ENCODE measurements at regions not wholly inside any gene's neighbourhood (a gene's known extent, or its start where the extent isn't known, plus 50 kb on each side); places are given as distances from the start of the nearest gene placed in this dataset.

DNA sequence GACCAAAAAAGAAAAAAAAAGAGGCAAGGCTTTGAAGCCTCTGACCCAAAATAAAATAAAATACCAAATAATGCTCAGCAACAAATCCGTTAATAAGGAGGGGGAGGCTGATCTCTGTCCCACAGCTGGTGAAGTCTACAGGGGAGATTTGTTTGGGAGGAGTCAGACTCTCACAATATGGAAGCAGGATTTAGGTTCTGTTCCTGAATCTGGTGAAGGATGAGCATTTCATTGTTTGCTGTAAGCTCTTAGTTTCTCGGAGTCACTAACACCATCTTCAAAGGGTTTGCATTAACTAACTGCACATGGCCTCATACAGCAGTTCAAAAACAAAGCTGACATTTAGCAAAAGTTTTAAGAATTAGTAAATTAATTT is 339.4 kb upstream of the TNP1 start:
- no peak for DNase-seq (ENCODE audit: low spot score)

- no peak for DNase-seq (ENCODE audit: low spot score)
These were observed 336.0 kb upstream of the TNP1 start for GRCh38 chr2:217195658-217196446.

DNA sequence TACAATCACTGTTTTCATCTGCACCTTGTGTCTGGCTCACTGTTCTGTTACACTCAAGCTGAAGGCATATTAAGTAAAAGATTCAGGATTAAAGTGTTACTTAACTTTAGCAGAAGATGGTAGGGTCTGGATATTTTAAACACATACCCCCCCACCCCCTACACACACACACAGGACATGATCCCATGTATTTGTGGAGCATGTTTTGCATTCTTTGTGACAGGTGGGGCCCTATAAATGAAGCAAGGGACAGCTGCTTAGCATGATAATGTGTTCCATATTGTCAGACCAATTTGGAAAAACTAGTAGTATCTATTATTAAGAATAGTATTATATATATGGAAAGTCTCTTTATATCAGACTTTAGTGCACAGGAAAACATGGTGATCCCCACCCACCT is 335.2 kb upstream of the TNP1 start:
- no peak for DNase-seq (ENCODE audit: low spot score)

GRCh38 chr2:217193431-217194340 is 333.8 kb upstream of the TNP1 start:
- DNase-seq (ENCODE audit: low spot score), result no peak

- DNase-seq (ENCODE audit: low spot score), result no peak
These were observed 332.5 kb upstream of the TNP1 start for GRCh38 chr2:217192366-217192765.

DNA sequence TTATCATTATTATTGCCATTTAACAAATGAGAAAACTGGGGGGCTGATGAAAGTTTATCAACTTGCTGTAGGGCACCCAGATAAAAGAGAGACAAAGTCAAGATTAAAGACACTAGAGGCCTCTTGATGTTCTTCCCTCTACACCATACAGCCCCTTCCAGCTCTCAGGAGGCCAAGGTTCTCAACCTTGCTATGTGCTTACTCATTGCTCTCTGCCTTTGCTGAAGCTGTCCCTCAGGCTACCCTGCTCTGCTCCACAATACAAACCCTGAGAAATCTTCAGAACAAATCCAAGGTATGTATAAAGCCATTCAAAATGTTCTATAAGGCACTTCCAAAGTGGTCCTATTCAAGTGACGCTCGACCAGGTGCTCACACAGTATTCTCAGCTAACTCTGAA is 329.9 kb upstream of the TNP1 start:
- no peak for DNase-seq (ENCODE audit: low spot score)

DNA sequence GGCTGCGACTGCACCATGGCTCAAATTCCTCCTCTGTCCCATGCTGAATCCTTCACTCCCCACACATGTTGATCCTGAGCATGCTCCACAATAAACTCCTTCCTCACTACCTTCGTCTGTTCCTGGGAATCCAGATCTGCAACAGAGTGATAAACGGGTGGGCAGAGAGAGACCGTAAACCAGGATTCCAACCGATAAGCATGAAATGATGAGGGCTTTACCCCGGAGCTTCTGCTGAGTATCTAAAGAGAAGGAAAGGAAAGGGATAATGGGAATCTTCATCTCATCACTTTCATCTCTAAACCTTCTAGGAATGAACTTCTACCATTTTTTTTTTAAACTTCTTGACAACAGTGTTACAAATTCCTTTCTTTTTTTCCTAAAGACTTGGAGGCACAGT is 329.3 kb upstream of the TNP1 start:
- DNase-seq (ENCODE audit: low spot score), result no peak

DNA sequence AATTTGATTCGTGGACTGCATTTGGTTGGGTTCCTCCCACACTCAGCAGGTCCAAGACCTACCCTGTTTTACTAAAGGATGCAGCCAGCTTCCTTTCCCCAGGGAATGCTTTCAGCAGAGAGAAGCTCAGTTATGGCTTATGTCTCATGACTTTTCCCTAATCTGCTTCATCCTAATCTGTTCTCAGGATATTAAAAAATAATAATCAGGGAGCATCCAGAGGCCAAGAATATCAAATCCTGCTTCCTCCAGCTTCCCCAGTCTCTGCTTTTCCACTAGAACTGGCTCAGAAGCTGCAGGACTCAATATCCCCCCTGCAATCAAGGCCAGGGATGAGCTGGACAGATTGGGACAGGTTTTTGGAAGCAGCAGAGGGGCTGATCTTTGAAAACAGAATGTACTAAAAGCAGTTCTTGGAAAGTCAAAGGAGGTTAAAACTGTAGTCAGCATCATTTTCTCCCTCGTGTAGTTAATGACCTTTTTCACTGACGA is 326.9 kb upstream of the TNP1 start:
- no peak for DNase-seq (ENCODE audit: low spot score)

GRCh38 chr2:217186152-217186551 is 326.3 kb upstream of the TNP1 start:
- DNase-seq (ENCODE audit: low spot score), result no peak

DNA sequence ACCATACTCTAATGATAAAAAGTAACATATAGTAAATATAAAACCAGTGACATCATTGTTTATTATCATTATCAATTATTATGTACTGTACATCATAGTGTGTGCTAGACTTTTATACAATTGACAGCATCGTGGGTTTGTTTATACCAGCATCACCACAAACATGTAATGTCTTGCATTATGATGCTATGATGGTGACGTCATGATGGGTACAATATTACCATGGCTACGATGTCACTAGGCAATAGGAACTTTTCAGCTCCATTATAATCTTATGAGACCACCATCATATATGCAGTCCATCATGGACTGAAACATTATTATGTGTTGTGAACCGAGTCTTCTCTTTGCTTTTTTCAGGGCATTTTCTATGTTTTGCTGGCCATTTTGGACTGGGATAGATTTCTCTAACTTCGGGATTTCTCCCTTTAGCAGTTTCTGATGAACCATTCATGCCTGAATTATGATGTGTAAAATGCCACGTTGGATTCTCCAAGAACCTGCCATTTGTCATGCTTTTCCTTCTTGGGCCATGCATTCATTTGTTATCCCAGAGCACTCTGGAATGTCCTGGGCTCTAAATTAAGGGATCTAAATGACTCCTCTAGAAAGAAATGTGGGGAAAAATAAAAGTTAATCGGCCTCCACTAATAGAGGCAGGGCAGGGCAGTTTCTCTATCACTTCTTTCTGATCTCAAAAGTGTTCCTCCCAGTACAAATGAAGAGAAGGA is 325.6 kb upstream of the TNP1 start:
- DNase-seq (ENCODE audit: low spot score), result no peak

GRCh38 chr2:217184242-217184641 is 324.4 kb upstream of the TNP1 start:
- DNase-seq (ENCODE audit: low spot score), result no peak

DNA sequence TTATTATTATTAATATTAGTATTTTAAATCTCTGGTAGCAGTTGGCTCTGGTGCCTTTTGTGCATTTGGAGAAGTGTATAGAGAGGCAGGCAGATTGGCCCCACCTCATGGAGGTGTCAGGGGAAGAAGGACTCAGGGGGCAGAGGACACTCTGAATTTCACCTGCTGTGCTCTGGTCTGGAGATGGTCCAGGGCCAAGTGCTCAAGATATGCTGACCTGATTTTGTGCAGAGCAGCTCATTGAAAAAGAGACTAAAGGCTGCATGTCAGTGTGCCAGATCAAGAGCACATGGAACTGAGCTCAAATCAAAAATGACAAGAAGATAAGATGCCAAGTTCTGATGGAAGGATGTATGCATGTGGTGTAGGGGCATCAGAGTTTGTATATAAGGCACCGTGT is 323.6 kb upstream of the TNP1 start:
- DNase-seq (ENCODE audit: low spot score), result no peak

DNA sequence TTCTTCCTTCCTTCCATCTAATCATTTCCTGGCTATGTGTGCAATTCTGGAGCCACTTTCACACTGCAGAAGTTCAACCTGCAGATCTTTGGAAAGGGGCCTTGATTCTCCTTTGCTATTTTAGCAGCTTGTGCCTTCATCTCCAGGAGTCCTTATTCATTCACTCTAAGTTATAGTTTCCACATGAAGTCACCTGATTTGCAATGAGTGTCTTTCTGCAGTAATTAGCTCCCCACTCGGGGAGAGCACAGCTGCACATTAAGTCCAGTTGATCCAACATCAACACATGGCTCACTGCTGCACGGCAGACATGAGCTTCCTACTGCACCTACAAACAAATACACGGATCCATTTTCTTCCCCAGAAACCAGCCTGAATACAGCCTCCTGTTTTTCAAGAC is 323.1 kb upstream of the TNP1 start:
- no peak for DNase-seq (ENCODE audit: low spot score)

DNA sequence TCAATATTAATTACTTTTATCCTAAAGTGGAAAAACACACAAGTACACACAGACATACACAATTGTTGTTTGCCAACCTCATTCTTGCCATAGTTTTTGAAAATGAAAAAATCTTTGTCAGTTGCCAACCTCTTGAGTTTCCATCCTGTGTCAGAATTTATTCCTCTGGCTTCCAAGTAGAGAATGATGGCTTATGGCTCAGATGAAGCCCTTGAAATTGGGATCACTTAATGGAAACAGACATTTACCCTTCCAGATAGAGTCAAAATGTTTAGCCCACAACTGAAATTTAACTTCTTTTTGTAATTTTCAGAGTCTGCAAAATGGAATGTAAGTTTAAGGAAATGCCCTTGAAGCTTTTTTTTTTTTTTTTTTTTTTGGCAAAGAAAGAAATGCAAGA is 321.6 kb upstream of the TNP1 start:
- DNase-seq (ENCODE audit: low spot score), result no peak

GRCh38 chr2:217179854-217180253 is 320.0 kb upstream of the TNP1 start:
- DNase-seq (ENCODE audit: low spot score), result no peak

DNA sequence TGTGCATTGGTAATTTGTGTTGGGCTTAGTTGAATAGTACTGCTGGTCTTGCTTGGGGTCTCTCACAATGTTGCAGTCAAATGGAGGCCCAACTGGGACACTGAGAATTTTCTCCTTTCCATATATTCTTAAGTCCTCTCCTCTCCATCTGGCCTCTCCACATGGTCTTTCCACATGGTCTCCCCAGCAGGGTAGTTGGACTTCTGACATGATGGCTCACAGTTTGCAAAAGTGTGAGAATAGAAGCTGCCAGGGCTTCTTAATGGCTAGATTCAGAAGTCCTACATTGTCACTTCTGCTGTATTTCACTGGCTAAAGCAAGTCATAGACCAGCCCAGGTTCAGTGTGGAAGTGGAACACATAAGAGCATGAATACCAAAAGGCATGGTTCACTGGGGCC is 318.5 kb upstream of the TNP1 start:
- no peak for DNase-seq (ENCODE audit: low spot score)

- no peak for DNase-seq (ENCODE audit: low spot score)
These were observed 317.9 kb upstream of the TNP1 start for GRCh38 chr2:217177720-217178119.

- DNase-seq (ENCODE audit: low spot score), result no peak
These were observed 312.0 kb upstream of the TNP1 start for GRCh38 chr2:217171874-217172273.

- no peak for DNase-seq (ENCODE audit: low spot score)
These were observed 308.6 kb upstream of the TNP1 start for GRCh38 chr2:217168496-217168895.

- no peak for DNase-seq (ENCODE audit: low spot score)
These were observed 307.7 kb upstream of the TNP1 start for GRCh38 chr2:217167531-217167930.

DNA sequence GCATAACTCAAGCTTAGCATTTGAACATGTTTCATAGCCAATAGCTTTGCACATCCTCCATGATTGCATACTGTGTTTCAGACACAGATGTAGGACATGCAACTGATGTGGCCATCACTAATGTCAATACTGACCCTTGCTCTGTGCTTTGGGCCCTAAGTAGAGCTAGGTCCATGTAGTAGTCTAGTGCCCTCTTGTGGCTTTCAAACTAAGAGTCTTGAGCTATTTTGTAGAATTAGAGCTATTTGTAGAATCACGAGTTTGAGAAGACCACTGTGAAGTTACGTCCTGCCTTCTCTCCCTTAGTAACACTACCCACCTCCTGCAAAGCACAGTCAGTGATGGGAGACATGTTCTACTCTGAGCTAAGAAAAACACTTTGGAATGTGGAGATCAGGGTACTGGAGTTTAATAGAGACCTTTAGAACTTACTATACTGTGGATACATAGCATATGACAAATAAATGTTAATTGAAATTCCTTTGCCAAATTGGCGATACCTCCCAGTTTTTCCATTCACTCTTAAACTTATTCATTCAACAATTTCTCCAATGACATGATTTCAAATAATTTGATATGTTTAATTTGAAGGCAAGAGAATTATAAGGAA is 306.5 kb upstream of the TNP1 start:
- peak; percentile 49 for DNase-seq (ENCODE audit: low spot score)

- no peak for DNase-seq (ENCODE audit: low spot score)
These were observed 305.7 kb upstream of the TNP1 start for GRCh38 chr2:217165547-217165946.

Data from A172 (cell line).